Panc1 (cell line): ENCODE measurements at regions not wholly inside any gene's neighbourhood (a gene's known extent, or its start where the extent isn't known, plus 50 kb on each side); places are given as distances from the start of the nearest gene placed in this dataset.

Experiments
- ATAC-seq: fragments of 200-7000 bp; cut with Tn5 transposase; 2 replicates; pipeline ENCODE4 v1.9.1; 2020; ENCODE audit warnings: mild to moderate bottlenecking, moderate library complexity
- BruUV-seq: library from RNA; stranded (reverse); fragments of 400-500 nt; replicated peaks from 2 replicates; lab custom pipeline; 2021; lab: Mats Ljungman, UMichigan
- CTCF ChIA-PET: fragments of 300-600 bp; sonication (Branson Sonifier 250); formaldehyde crosslinking; loops from one replicate; lab custom pipeline; 2022; ENCODE audit warnings: antibody characterized with exemption; lab: Charles Lee
- POLR2A ChIA-PET: fragments of 300-600 bp; sonication (Branson Sonifier 250); formaldehyde crosslinking; loops from one replicate; lab custom pipeline; 2022; ENCODE audit warnings: antibody characterized with exemption; lab: Charles Lee
- DNase-seq: peaks from one replicate; pipeline ENCODE4 v3.0.0-alpha.2; 2010; ENCODE audit warnings: low read depth, low spot score
- H3K27ac ChIP-seq: 2 replicates; pipeline ENCODE4 v1.5.1; 2011; ENCODE audit warnings: mild to moderate bottlenecking, low read length, inconsistent platforms
- H3K27me3 ChIP-seq: fragments of 200-500 bp; sonication (Bioruptor generic); 2 replicates; pipeline ENCODE4 v1.6.0; 2014; ENCODE audit warnings: low read length, inconsistent platforms; ENCODE audit not compliant: control insufficient read depth, insufficient read depth
- H3K36me3 ChIP-seq: fragments of 200-500 bp; sonication (Bioruptor generic); 2 replicates; pipeline ENCODE4 v1.5.1; 2014; ENCODE audit warnings: inconsistent platforms, mild to moderate bottlenecking, low read length, moderate library complexity; ENCODE audit not compliant: control insufficient read depth, insufficient read depth
- H3K4me1 ChIP-seq: 2 replicates; pipeline ENCODE4 v1.5.1; 2011; ENCODE audit warnings: inconsistent platforms, mild to moderate bottlenecking, low read length, moderate library complexity; ENCODE audit not compliant: control insufficient read depth, insufficient read depth
- H3K4me3 ChIP-seq, 2 experiments: 2 replicates each; pipeline ENCODE4 v1.5.1; 2011 to 2012; ENCODE audit warnings: low read depth in 2 of 2, low read length in 2 of 2, mild to moderate bottlenecking in 2 of 2, inconsistent platforms in 1 of 2, moderate library complexity in 1 of 2
- H3K9me3 ChIP-seq: fragments of 200-500 bp; sonication (Bioruptor generic); 2 replicates; pipeline ENCODE4 v1.5.1; 2014; ENCODE audit warnings: low read depth, mild to moderate bottlenecking, inconsistent platforms, low read length, moderate library complexity; ENCODE audit not compliant: control insufficient read depth, insufficient read depth
- CTCF ChIP-seq: fragments of 450-650 bp; IDR thresholded peaks from 2 replicates; pipeline ENCODE4 v1.5.1; 2017; ENCODE audit warnings: mild to moderate bottlenecking
- POLR2AphosphoS5 ChIP-seq: IDR thresholded peaks from 2 replicates; pipeline ENCODE4 v1.6.1; 2012; ENCODE audit warnings: mild to moderate bottlenecking, low read depth, low read length, moderate library complexity
- REST ChIP-seq, 2 experiments: IDR thresholded peaks; 2 replicates each; pipeline ENCODE4 v1.6.1; 2011 to 2012; ENCODE audit warnings: low read depth in 2 of 2, control low read depth in 1 of 2, low read length in 1 of 2, mild to moderate bottlenecking in 1 of 2, moderate library complexity in 1 of 2; ENCODE audit not compliant: insufficient read depth in 1 of 2
- SIN3A ChIP-seq: IDR thresholded peaks from 2 replicates; pipeline ENCODE4 v1.6.1; 2012; ENCODE audit warnings: low read depth, mild to moderate bottlenecking, low read length, moderate library complexity, borderline replicate concordance; ENCODE audit not compliant: insufficient read depth
- TCF7L2 ChIP-seq: IDR thresholded peaks from 2 replicates; pipeline ENCODE4 v1.6.1; 2011; ENCODE audit warnings: mild to moderate bottlenecking, low read depth, low read length, inconsistent platforms
- in situ Hi-C: cut with HindIII; loops from 2 replicates; pipeline ENCODE4 v1.10.0; 2016; ENCODE audit warnings: low sequenced_read_pairs, low pct_unique_long_range_greater_than_20kb
- intact Hi-C: fragments of 100-400 bp; cut with micrococcal nuclease; formaldehyde crosslinking; loops from one replicate; pipeline ENCODE4 v1.10.0; 2022; ENCODE audit not compliant: unreplicated experiment

GRCh38 chr16:26809461-26809860 is 257.3 kb upstream of the C16orf82 start:
- ATAC-seq = no peak
- ChIA-PET CTCF (no interaction called here), POLR2A (no interaction called here)
- H3K27ac ChIP-seq = no peak overlapping the region
- H3K27me3 ChIP-seq = peaks cover 2% of the 10 kb centered on the region; the same call in 1 of the 2 replicates
- in situ Hi-C loops (no loop called here), intact Hi-C loops (no loop called here)
- H3K36me3 ChIP-seq = no peaks in the 10 kb centered on the region
- H3K9me3 ChIP-seq = no peaks in the 10 kb centered on the region
- no TSS peak for BruUV-seq
- H3K4me1 ChIP-seq = no peaks in the 10 kb centered on the region
- H3K4me3 ChIP-seq = no peak overlapping the region
- DNase-seq = no peak
- no peak for TF ChIP-seq TCF7L2
- no peak for TF ChIP-seq POLR2AphosphoS5
- TF ChIP-seq REST (IDR thresholded peaks at IDR 0.05; ENCODE audit: insufficient read depth in 1 of 2, low read depth in 2 of 2, low read length in 1 of 2) = no peak
- TF ChIP-seq SIN3A = no peak
- TF ChIP-seq CTCF = no peak

GRCh38 chr16:26816266-26816665 is 250.5 kb upstream of the C16orf82 start:
- no TSS peak for BruUV-seq

More at GRCh38 chr16:26816266-26816665, 250.5 kb upstream of the C16orf82 start:
- ATAC-seq (0 out of 2 replicates have a peak, but pooled peaks have one; percentile 20), DNase-seq (no peak)
- H3K36me3 ChIP-seq = no peaks in the 10 kb centered on the region
- in situ Hi-C loops (no loop called here), intact Hi-C loops (no loop called here)
- CTCF ChIA-PET = no interaction called here
- TF ChIP-seq SIN3A (no peak), CTCF (no peak), REST (IDR thresholded peaks at IDR 0.05; ENCODE audit: insufficient read depth in 1 of 2, low read depth in 2 of 2, low read length in 1 of 2) (no peak), TCF7L2 (no peak), POLR2AphosphoS5 (no peak)
- peaks cover 2% of the 10 kb centered on the region; the same call in 1 of the 2 replicates for H3K27me3 ChIP-seq
- H3K27ac ChIP-seq = no peak overlapping the region
- no peaks in the 10 kb centered on the region for H3K4me1 ChIP-seq
- H3K9me3 ChIP-seq = no peaks in the 10 kb centered on the region
- POLR2A ChIA-PET = no interaction called here
- no peak overlapping the region for H3K4me3 ChIP-seq
